Medulla oblongata (tissue), 1 donor: ENCODE measurements at regions not wholly inside any gene's neighbourhood (a gene's known extent, or its start where the extent isn't known, plus 50 kb on each side); places are given as distances from the start of the nearest gene placed in this dataset.
A peak's percentile ranks its signal among the peaks of the same experiment; 100 is the strongest.
"Not testable (repeated sequence)": the region's sequence is repeated elsewhere in the genome, so short reads cannot be mapped to it uniquely, and the experiment has no call there.

ENCODE experiments used
- DNase-seq: peaks from one replicate; pipeline ENCODE4 v3.0.0-alpha.2; 2015; ENCODE audit errors: extremely low spot score

DNA sequence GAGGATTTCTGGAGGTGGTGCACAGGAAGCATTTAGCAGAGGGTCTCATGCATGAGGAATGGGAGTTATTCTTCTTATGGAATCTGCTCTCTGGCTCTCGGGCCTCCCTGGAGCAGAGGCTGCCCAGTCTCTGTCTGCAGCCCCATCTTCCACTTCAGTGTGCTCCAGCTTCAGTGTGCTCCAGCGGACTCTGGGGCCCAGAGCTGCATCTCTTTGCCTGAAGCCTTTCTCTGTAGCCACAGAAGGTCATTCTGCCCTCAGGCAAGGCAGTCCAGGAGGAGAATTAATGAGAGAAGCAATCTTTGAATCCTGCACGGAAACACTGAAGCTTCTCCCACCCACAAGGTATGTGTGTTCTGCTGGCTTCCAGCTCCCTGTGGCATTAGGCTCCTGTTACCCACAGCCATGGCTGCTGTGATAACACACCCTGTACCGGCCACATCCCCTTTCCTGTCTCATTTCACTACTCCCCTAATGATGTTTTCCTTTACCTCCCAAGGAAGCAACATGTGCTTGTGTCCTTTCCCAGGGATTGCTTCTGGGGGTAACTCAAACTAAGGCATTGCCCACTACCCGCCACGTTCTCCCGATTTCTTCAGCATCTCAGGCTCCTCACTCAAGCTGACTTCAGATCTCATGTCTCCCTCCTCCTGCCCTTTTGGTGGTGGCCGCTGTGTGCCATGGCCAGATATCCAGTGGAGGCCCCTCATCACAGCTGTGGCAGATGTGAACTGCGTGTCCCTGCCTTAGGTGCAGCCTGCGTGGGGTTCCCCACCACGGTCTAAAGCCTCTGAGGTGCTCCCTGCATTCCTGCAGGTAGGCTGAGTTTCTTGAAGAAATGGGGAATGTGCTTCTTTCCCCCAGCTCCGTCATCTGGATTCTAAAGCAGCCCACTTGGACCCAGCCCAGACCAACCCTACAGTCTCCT is 181.2 kb upstream of the GALNT2 start:
- DNase-seq: no peak

DNA sequence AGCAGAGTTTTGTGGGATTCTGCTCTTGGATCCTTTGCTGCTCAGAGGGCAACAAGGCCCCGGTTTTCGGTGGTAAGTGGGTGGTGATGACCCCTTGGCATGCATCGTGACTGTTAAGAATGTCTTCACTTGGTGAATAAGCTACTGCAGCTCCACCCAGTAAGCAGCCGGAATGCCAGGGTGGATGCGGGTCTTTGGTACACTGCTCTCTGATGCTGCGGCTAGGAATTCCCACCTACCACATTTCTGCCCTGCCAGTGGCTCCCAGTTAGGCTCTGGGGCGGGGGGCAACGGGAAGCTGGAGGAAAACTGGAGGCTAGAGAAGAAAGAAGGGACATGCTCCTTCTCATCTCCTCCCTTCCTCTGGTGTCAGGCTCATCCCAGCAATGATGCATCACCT is 180.4 kb upstream of the GALNT2 start:
- DNase-seq: no peak

DNA sequence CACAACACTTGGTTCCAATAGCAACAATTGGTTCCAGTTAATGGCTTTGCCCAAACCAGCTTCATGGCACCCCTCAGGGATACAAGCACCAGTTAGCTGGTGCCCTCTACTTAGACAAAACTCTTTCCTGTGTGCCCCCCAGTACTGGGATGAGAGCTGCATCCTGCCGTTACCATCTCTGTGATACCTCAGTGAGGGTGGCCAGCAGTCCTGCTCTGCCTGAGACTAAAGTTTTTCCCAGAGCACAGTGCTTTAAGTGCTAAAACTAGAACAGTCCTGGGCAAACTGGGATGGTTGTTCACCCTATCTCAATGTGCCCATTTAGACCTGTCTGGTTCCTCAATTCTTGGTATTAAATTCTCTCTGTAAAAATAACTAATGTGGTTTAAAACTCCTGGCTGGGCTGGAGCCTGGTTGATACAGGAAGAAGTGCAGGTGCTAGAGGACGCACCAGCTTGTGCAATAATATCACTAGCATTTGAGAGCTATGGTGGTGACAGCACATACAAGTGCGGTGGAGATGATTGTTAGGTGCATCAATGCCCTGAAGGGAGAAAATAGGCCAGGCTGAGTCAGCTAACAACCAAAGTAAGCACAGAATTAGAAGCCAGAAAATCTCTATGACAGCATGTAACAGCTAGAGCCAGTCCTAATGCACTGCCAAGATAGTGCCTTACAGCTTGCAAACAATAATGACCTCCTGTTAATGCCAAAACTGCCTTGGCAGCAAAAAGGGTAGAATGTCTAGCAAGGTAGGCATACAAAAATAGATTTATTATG is 179.8 kb upstream of the GALNT2 start:
- DNase-seq: peak; percentile 21

DNA sequence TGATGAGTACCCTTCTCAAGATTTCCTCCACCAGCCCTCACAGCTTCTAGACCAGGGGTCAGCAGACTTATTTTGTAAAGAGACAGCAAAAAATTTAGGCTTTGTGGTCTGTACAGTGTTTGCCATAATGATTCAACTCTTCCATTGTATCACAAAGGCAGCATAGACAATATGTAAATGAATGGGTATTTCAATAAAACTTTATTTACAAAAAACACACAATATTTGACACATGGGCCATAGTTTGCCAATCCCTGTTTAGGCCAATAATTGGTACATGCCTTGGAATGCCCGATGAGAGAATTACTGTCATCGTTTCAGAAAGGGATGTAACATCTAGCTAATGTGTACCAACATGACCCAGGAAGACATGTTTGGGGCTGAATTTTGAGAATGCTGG is 178.9 kb upstream of the GALNT2 start:
- DNase-seq: no peak

DNA sequence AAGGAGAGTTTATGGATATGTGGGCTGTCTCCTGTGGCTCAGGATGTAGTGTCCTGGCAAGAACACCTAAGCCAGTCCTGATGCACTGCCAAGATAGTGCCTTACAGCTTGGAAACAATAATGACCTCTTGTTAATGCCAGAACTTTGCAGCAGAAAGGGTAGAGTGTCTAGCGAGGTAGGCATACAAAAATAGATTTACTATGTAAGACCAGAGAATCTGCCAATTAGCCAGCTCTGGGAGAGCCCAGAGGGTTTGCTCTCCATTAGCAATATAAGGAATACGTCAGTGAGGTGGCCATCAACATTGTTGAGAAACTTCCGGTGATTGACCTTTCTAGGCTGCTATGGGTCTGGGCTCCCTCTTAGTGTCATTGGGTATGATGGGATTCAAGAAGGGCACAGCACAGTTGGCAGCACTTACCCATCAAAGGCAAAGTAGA is 178.5 kb upstream of the GALNT2 start:
- DNase-seq: no peak

DNA sequence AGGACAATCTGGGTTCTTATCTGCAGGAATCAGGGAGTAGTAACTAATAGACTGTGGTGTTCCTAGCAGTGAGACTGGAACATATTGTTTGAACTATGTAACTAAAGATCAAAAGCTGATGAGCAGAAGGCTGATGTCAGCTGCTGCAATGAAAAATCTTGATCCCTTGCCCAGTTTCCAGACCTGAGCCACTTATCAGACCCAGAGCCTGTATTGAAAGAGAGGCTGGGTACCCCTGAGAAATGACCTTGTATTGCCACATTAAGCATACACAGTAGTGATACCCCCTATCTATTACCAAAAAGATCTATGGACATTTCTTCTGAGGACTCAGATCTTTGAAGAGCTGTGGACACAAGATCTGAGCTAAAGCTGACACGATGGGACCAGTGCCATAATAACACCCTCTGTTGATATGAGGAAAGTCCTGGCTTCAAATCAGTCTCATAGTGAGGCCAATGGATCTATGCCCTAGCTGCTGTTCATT is 178.0 kb upstream of the GALNT2 start:
- DNase-seq: no peak

DNA sequence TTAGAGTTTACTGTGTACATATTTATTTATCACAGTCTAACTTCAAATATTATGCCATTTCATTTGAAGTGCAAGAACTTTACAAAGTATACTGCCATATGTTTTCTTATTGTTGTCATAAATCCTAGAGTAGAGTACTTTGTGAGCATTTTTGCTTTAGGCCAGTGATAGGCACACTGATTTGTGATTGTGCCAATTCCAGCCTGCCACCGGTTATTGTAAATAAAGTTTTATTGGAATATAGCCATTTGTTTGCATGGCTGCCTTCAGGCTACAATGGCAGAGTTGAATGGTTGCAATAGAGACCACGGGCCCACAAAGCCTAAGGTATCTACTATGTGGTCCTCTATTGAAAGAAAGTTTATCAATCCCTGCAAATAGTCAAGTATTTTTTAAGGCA is 175.8 kb upstream of the GALNT2 start:
- no peak for DNase-seq

DNA sequence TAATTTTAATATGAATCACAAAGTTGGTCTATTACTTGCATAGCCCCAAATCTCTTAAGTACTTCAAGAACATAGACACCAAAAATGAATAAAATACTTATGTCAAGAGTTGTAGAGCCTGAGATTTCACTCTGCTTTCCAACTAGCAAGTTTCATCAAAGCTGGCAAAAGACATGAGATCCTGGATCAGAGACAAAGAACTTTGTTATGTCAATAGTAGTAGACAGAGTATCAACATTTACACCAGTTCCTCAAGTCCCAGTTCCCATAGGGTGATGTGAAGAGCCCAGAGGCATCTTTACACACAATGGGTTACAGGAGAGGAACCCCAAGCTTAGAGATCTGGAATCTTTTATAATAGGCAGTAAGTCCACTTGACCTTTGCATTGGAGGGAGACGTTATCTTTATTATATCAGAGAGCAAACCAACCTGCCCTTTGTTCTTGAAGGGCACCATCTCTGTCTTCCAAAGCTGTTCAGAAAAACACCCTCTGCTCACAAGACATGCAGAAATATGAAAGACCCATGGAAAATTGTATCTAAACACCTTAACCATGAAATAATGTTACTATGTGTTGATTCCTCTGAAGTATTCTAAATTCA is 174.4 kb upstream of the GALNT2 start:
- DNase-seq: no peak

DNA sequence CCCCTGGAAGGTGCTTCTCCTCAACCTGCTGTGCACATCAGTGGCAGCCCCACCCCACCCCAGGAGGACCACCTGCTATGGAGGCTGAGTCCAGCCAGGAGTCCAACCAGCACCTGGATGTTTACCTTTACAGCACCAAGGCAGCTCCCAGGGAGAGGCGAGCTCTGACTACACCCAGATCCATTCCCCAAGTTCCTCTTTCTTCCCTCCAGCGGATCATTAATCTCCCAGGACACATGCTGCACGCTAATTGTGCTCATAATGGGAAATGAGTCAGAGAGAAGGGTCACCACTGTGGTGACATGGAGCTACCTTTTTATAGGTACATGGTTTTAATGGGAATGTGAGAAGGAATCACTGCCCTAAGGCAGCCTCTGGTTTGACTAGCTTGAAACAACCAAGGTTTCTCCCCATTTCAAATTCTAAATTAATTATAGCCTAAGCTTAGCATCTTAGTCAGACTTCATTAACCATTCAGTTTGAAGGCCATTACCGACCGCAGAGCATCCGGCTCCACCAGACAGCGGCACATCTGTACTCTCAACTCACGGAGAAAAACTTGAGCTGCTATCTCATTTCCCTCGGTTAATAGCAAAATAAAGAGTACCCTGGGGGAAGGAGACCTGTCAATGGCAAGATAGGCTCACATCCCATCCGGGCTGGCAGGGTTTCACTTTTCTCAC is 173.1 kb upstream of the GALNT2 start:
- DNase-seq: no peak

DNA sequence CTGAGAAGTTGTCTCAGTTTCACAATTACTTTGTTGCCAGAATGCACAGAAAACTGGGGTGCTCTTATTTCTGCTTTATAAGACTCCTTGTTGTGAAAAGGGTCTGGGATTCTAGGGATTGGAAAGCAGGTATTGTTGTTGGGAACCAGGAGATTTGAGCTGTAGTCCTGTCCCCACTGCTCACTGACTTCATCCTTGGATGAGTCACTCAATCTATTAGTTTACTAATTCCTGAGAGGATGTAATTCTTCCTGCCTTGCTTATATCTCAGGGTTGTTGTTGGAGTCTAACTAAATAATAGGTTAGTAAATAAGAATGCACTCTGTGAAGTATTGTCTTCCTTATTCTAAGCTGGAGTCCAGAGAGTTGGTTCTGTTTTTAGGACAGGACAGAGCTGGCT is 172.5 kb upstream of the GALNT2 start:
- DNase-seq: no peak

DNA sequence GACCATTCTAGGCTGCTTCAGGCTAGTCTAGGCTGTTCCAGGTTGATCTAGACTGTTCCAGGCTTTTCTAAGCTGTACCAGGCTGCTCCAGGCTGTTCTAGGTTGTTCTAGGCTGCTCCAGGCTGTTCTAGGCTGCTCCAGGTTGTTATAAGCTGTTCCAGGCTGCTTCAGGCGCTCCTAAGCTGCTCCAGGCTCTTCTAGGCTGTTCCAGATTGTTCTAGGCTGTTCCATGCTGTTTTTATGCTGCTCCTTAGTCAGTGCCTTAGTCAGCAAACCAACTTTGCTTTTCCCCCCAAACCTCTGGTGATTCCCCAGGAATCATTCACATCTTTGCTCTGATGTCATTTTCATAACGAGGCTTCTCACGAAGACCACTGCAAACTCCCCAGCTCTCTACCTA is 171.4 kb upstream of the GALNT2 start:
- no peak for DNase-seq

DNA sequence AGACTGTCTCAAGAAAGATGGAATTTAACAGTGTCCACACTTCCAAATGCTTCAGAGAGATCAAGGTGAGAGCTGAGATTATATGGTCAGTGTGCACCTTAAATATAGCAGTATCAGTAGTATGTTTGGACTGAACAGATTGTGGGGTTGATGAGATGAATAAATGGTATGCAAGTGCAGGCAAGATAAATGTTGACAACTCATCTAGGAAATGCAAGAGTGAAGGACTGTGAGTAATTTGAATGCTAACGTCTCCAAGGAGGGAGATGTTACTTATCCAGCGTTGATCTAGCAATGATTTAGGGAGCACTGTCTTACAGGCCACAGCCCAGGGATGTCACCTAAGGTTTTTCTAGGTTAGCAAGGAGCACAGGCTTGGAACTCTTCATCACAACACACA is 170.7 kb upstream of the GALNT2 start:
- no peak for DNase-seq

DNA sequence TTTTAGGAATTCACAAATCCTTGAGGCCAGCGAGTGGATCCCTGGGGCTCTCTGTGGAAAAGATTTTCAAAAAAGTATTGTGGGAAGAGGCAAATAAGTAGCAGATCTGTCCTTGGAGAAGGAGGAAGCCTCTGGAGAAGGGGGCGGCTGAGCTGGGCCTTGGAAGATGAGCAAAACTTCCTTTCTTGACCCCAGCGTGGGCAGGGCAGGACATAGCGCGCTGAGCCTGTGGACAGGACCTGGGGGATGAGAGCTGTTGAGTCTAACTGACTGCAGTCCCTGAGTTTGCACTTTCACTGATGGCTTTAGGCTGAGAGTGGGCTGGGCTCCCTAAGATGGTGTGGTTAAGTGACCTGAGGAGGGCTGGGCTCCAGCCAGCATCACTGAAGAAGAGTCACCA is 170.2 kb upstream of the GALNT2 start:
- DNase-seq: no peak

DNA sequence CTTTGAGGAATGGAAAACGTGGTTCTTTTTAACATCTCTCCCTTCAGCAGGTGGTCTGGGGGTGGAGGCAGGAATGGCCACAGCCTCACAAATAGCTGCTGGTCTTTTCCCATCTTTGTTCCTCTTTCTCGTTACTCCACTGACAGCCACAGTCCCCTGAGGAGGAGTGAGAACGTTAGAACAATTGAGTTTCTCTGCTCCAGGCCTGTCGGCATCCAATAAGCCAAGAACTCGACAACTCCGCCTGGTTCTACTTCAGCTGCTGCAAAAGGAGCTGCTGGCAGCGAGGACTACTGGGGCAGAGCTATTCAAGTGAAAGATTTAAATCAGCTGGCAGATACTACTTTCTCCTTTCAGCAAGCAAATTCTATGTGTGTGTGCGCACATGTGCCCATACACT is 169.5 kb upstream of the GALNT2 start:
- DNase-seq: peak; percentile 41

DNA sequence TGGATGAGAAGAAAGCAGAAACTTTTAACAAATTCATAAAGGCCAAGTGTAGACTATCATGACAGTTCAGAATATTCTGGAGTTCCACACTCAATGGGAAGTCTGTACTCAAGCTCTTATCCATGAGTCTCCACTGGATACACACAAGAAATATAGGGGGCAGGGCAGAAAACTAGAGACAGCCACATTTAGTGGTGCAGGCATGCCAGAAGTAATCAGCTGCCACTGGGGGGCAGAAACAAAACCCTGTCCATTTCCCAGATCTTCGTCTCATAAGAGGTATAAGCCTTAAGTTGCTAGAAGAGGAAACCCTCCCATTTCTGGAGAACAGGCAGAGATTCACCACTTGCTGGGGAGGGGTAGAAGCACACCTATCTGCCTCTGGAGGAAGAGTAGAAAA is 166.8 kb upstream of the GALNT2 start:
- no peak for DNase-seq

DNA sequence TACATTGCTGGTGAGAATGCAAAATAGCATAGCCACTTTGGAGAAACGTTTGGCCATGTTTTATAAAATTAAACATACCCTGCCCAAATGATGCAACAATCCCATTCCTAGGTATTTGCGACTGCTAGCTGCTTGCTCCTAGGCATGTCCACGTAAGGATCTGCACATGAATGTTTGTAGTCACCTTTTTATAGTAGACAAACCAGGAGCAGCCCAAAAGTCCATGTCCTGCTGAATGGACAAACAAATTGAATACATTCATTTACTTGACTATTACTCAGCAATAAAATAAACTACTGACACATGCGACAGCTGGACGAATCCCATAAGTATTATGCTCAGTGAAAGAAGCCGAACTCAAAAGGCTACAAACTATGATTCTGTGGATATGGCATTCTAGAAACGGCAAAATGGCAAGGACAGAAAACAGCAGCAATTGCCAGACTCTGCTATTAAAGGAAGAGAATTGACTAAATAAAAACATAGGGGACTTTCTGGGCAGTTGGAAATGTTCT is 161.9 kb upstream of the GALNT2 start:
- no peak for DNase-seq

DNA sequence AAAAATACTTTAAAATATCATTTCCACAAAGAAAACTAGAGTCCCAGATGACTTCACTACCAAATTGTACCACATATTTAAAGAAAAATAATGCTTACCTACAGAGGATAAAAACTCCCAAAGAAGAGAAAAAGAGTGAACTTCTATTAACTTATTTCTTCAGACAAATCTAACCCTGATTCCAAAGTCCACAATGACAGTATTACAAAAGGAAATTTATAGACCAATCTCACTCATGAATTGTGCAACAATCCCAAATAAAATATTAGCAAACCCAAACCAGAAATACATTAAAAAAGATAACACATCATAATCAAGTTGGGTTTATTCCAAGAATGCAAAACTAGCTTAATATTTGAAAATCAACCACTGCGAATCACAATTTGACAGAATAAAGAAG is 161.4 kb upstream of the GALNT2 start:
- DNase-seq: no peak

DNA sequence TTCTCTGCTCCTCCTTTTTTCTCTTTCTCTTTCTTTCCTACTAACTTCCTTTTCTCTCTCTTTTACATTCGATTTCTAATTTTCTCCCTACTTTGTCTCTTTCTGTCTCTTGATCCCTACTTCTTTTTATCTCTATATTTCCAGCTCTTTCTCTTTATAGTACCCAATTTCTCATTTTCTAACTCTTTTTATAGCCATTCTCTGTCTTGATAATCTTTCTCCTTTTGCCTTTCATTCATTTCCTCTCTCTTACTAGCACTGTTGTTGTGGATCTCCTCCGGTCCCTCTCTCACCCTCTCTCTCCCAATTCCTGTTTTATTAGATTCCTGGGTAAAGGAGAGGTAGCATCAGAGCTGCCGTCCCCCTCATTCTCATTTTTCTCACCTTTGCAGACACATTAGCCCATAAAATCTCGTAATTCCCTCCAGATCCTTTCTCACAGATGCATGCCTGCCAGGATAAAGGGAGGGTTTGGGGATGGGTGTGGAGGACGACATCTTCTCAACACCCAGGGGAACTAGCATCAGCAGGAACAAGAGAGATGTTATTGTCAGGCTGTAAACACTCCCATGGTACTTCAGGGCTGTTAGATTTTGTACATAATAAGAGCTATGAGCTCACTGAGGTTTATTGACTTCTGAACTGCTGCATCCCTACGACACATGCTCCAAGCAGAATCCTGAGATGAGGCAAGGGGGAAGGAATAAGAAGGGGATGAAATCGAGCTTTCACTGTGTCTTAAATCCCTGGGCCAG is 159.0 kb upstream of the GALNT2 start:
- DNase-seq: no peak

DNA sequence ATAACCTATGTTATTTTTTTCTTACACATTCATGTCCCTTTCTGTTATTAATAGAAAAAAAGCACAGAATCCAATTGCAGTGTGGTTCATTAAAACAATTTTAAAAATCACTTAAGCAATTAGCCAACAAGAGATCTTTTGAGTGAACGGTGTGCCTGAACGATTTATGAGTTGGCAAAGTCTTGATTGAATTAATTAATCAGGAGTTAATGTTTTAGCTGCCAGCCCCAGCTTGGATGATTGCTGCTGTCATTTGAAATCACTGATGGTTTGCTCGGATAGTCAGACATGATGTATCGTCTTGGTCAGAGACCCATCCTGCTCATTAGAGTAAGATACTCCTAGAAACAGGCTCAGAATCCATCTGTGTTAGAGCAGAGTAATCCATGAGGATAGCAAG is 158.3 kb upstream of the GALNT2 start:
- DNase-seq: no peak

DNA sequence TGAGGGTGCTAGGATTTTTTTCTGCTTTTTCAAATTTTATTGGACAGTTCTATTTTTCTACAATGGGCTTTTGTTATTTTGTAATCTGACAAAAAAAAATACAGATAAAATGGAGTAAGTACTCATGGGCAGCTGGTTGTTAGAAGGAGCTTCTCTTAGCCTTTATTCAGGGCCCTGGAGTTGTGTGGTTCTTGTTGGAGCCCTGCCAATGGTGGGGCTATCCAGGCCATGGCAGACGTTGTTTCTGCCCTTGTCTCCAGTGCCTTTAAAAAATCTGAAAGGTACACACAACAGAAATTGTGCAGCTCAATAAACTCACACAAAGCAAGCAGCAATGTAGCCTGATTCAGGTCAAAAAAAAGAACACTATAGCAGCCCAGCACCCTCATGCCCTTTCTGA is 153.5 kb upstream of the GALNT2 start:
- DNase-seq: no peak

DNA sequence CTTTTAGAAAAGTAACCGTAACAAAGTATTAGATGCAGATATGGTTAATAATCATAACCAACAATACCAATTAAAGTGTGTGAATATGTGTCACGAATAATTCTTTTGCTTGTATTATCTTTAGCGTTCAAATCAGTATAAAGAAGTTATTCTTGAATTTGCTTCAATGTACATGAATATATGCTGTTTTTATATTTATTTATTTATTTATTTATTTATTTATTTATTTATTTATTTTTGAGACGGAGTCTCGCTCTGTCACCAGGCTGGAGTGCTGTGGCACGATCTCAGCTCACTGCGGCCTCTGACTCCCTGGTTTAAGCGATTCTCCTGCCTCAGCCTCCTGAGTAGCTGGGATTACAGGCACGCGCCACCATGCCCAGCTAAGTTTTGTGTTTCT is 147.6 kb upstream of the GALNT2 start:
- not testable (repeated sequence) for DNase-seq
